ENCODE measurements at regions not wholly inside any gene's neighbourhood (a gene's known extent, or its start where the extent isn't known, plus 50 kb on each side); places are given as distances from the start of the nearest gene placed in this dataset.
"Not testable (repeated sequence)": the region's sequence is repeated elsewhere in the genome, so short reads cannot be mapped to it uniquely, and the experiment has no call there.

GRCh38 chr5:66234241-66234640, 90.1 kb downstream of the SREK1 start:
- no peak for DNase-seq

- no peak for DNase-seq
These were observed 94.3 kb downstream of the SREK1 start for GRCh38 chr5:66238435-66238834.

GRCh38 chr5:66239034-66239433, 94.9 kb downstream of the SREK1 start:
- no peak for DNase-seq

GRCh38 chr5:66241136-66241825, 97.2 kb downstream of the SREK1 start:
- DNase-seq, result no peak

GRCh38 chr5:66242050-66242715, 98.1 kb downstream of the SREK1 start:
- no peak for DNase-seq

GRCh38 chr5:66246608-66247007, 102.5 kb downstream of the SREK1 start:
- peak; percentile 75 for DNase-seq

GRCh38 chr5:66247176-66247960, 103.3 kb downstream of the SREK1 start:
- peak; percentile 72 for DNase-seq

GRCh38 chr5:66248874-66249273, 104.8 kb downstream of the SREK1 start:
- DNase-seq, result no peak

- no peak for DNase-seq
These were observed 105.8 kb downstream of the SREK1 start for GRCh38 chr5:66249920-66250319.

GRCh38 chr5:66252849-66253248, 108.7 kb downstream of the SREK1 start:
- no peak for DNase-seq

GRCh38 chr5:66255714-66256113, 111.6 kb downstream of the SREK1 start:
- no peak for DNase-seq

- DNase-seq, result no peak
These were observed 129.0 kb downstream of the SREK1 start for GRCh38 chr5:66273121-66273520.

- DNase-seq, result no peak
These were observed 132.9 kb downstream of the SREK1 start for GRCh38 chr5:66276986-66277385.

- DNase-seq, result no peak
These were observed 133.9 kb downstream of the SREK1 start for GRCh38 chr5:66277981-66278380.

- no peak for DNase-seq
These were observed 137.2 kb downstream of the SREK1 start for GRCh38 chr5:66281294-66281693.

- DNase-seq, result no peak
These were observed 140.7 kb downstream of the SREK1 start for GRCh38 chr5:66284588-66285342.

GRCh38 chr5:66285343-66285922, 141.3 kb downstream of the SREK1 start:
- DNase-seq, result no peak

GRCh38 chr5:66291771-66292170, 147.7 kb downstream of the SREK1 start:
- no peak for DNase-seq

GRCh38 chr5:66293851-66294250, 149.8 kb downstream of the SREK1 start:
- DNase-seq, result not testable (repeated sequence)

- DNase-seq, result no peak
These were observed 155.4 kb downstream of the SREK1 start for GRCh38 chr5:66299463-66299862.

GRCh38 chr5:66302344-66302743, 158.2 kb downstream of the SREK1 start:
- no peak for DNase-seq

GRCh38 chr5:66306105-66306843, 162.2 kb downstream of the SREK1 start:
- DNase-seq, result peak; percentile 73
